Sigmoid colon (tissue), 6 donors: ENCODE measurements at regions not wholly inside any gene's neighbourhood (a gene's known extent, or its start where the extent isn't known, plus 50 kb on each side); places are given as distances from the start of the nearest gene placed in this dataset.

Source experiments
- DNase-seq: peaks from one replicate; pipeline ENCODE4 v3.0.0-alpha.2; 2019
- H3K27ac ChIP-seq, 4 donors: fragments of 200-600 bp; sonication (generic); one replicate each; pipeline ENCODE4 v1.5.1; 2016 to 2019; ENCODE audit warnings: mild to moderate bottlenecking in 1 of 4
- H3K27me3 ChIP-seq, 3 donors: fragments of 200-600 bp; sonication (generic); one replicate each; pipeline ENCODE4 v1.5.1; 2019; ENCODE audit warnings: mild to moderate bottlenecking in 1 of 3
- H3K36me3 ChIP-seq, 4 donors: fragments of 200-600 bp; sonication (generic); one replicate each; pipeline ENCODE4 v1.5.1; 2016 to 2019
- H3K4me1 ChIP-seq, 4 donors: fragments of 200-600 bp; sonication (generic); one replicate each; pipeline ENCODE4 v1.5.1; 2017 to 2019
- H3K4me3 ChIP-seq, 4 donors: fragments of 200-600 bp; sonication (generic); one replicate each; pipeline ENCODE4 v1.5.1; 2017 to 2019; ENCODE audit warnings: mild to moderate bottlenecking in 2 of 4, moderate library complexity in 1 of 4
- H3K9me3 ChIP-seq, 4 donors: fragments of 200-600 bp in 3 of 4; sonication (generic) in 3 of 4; one replicate each; pipeline versions ENCODE4 v1.5.1 to v1.6.1; 2013 to 2019
- CTCF ChIP-seq, 4 experiments: fragments of 450-650 bp in 3 of 4; fragments of 200-600 bp in 1 of 4; IDR thresholded peaks; one replicate each; pipeline ENCODE4 v1.5.1; 2016 to 2019; ENCODE audit warnings: antibody characterized with exemption in 4 of 4, mild to moderate bottlenecking in 3 of 4, moderate library complexity in 2 of 4
- EP300 ChIP-seq, 4 donors: sonication (generic); formaldehyde crosslinking; IDR thresholded peaks; one replicate each; pipeline ENCODE4 v1.6.1; 2017; ENCODE audit warnings: antibody characterized with exemption in 4 of 4
- POLR2A ChIP-seq, 2 donors: fragments of 450-650 bp; IDR thresholded peaks; one replicate each; pipeline ENCODE4 v1.6.1; 2016; ENCODE audit warnings: antibody characterized with exemption in 2 of 2, mild to moderate bottlenecking in 2 of 2, moderate library complexity in 2 of 2
- POLR2AphosphoS5 ChIP-seq, 4 donors: sonication (generic); formaldehyde crosslinking; IDR thresholded peaks; one replicate each; pipeline ENCODE4 v1.6.1; 2017; ENCODE audit warnings: antibody characterized with exemption in 4 of 4
- WGBS, 2 donors: extraction: QIAGEN DNeasy Blood & Tissue Kit; methylation state at CpG; one replicate each; pipeline ENCODE4 v1.1.7; 2013; 5-methylcytosine and 5-hydroxymethylcytosine counted together
- intact Hi-C: fragments of 100-400 bp; cut with DNase I; formaldehyde crosslinking; loops from one replicate; pipeline ENCODE4 v1.15.1; 2023
- donor health status: healthy with polysubstance abuse.
- donor health status: healthy.

GRCh38 chr1:198449727-198450433, 90.6 kb downstream of the ATP6V1G3 start:
- WGBS, 2 donors, result 46 to 57% methylated on average over 3 of the region's 3 CpGs
- H3K27me3 ChIP-seq, result no peaks in the 10 kb centered on the region

DNA sequence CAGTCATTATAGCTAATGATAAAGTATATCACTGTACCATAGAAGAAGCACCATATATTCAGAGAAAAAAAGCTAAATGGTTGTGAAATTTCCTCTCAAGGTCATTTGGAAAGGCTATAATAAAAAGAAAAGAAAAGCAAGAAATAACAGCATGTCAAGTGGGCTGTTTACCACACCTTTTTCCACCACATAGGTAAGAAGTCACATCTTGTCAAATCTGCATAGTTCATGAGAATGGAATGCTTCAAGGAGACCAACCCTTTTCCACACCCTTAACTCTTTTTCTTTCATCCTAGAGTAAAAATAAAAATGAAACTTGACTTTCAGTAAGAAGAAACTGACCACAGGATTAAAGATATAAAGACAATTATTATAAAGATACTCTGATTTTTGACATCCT, 91.2 kb downstream of the ATP6V1G3 start:
- DNase-seq, result no peak
- no peak for TF ChIP-seq POLR2AphosphoS5 (IDR thresholded peaks at IDR 0.05)
- no peak for TF ChIP-seq EP300 (IDR thresholded peaks at IDR 0.05)
- TF ChIP-seq POLR2A (IDR thresholded peaks at IDR 0.05), result no peak
- no peak for TF ChIP-seq CTCF (IDR thresholded peaks at IDR 0.05)
- Histone ChIP-seq H3K27me3 (no peaks in the 10 kb centered on the region), H3K9me3 (no peaks in the 10 kb centered on the region), H3K27ac (no peak overlapping the region), H3K4me1 (no peaks in the 10 kb centered on the region), H3K4me3 (no peak overlapping the region), H3K36me3 (no peaks in the 10 kb centered on the region)
- intact Hi-C loops, result no loop called here

More at GRCh38 chr1:198449727-198450433, 90.6 kb downstream of the ATP6V1G3 start:
- Histone ChIP-seq H3K36me3 (no peaks in the 10 kb centered on the region), H3K4me3 (no peak overlapping the region), H3K27ac (no peak overlapping the region), H3K4me1 (no peaks in the 10 kb centered on the region), H3K9me3 (no peaks in the 10 kb centered on the region)
- intact Hi-C loops, result no loop called here
- TF ChIP-seq POLR2AphosphoS5 (IDR thresholded peaks at IDR 0.05), result no peak
- TF ChIP-seq EP300 (IDR thresholded peaks at IDR 0.05), result no peak
- no peak for TF ChIP-seq POLR2A (IDR thresholded peaks at IDR 0.05)
- TF ChIP-seq CTCF (IDR thresholded peaks at IDR 0.05), result no peak
- no peak for DNase-seq

- no peak overlapping the region for H3K27ac ChIP-seq
- intact Hi-C loops, result no loop called here
- H3K9me3 ChIP-seq, result no peaks in the 10 kb centered on the region
- no peaks in the 10 kb centered on the region for H3K4me1 ChIP-seq
- H3K4me3 ChIP-seq, result no peak overlapping the region
- H3K27me3 ChIP-seq, result no peaks in the 10 kb centered on the region
- H3K36me3 ChIP-seq, result no peaks in the 10 kb centered on the region
- TF ChIP-seq EP300 (IDR thresholded peaks at IDR 0.05) (no peak), POLR2A (IDR thresholded peaks at IDR 0.05) (no peak), POLR2AphosphoS5 (IDR thresholded peaks at IDR 0.05) (no peak), CTCF (IDR thresholded peaks at IDR 0.05) (no peak)
- DNase-seq, result no peak
- WGBS, 2 donors, result 83 to 91% methylated on average over 1 of the region's 1 CpG
Observed at GRCh38 chr1:198447468-198447867, 93.0 kb downstream of the ATP6V1G3 start.

DNA sequence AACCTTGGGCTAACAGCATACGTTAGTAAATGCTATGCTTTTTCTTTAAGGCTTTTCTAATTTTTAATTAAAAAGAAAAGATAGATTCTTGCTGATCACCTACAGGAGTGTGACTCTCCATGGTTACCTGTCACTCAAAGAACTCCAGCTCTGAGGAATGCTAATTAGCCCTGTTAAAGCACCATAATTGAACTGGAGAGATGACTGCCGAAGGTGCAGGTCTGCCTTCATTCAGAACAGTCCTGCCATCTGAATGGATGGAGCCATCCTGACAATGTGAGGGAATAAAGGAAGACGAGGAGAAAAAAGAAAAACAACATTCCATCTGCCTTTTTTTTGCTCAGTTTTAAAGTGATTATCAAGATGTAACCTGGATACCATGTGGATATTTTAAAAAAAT, 94.6 kb downstream of the ATP6V1G3 start:
- 76 to 87% methylated on average over 3 of the region's 3 CpGs for WGBS, 2 donors
- H3K9me3 ChIP-seq, result no peaks in the 10 kb centered on the region
- H3K36me3 ChIP-seq, result no peaks in the 10 kb centered on the region
- DNase-seq, result no peak
- H3K27ac ChIP-seq, result no peak overlapping the region
- intact Hi-C loops, result no loop called here
- no peaks in the 10 kb centered on the region for H3K4me1 ChIP-seq
- TF ChIP-seq CTCF (IDR thresholded peaks at IDR 0.05), result no peak
- TF ChIP-seq EP300 (IDR thresholded peaks at IDR 0.05), result no peak
- TF ChIP-seq POLR2AphosphoS5 (IDR thresholded peaks at IDR 0.05), result no peak
- no peak overlapping the region for H3K4me3 ChIP-seq
- no peaks in the 10 kb centered on the region for H3K27me3 ChIP-seq

GRCh38 chr1:198444792-198445191, 95.7 kb downstream of the ATP6V1G3 start:
- H3K27me3 ChIP-seq, result no peaks in the 10 kb centered on the region
- H3K4me1 ChIP-seq, result no peaks in the 10 kb centered on the region
- no peak for DNase-seq
- H3K9me3 ChIP-seq, result no peaks in the 10 kb centered on the region
- WGBS, 2 donors, result 55 to 57% methylated on average over 1 of the region's 1 CpG
- no peak overlapping the region for H3K27ac ChIP-seq
- H3K36me3 ChIP-seq, result no peaks in the 10 kb centered on the region
- intact Hi-C loops, result no loop called here
- H3K4me3 ChIP-seq, result no peak overlapping the region
- no peak for TF ChIP-seq EP300 (IDR thresholded peaks at IDR 0.05)
